Fibroblast of mammary gland (primary cell): ENCODE measurements at regions not wholly inside any gene's neighbourhood (a gene's known extent, or its start where the extent isn't known, plus 50 kb on each side); places are given as distances from the start of the nearest gene placed in this dataset.

Experiments
- DNase-seq: peaks from one replicate; pipeline ENCODE4 v3.0.0-alpha.2; 2010; ENCODE audit warnings: low read depth
- H3K4me3 ChIP-seq: 2 replicates; pipeline ENCODE4 v1.5.1; 2011; ENCODE audit warnings: low read depth, mild to moderate bottlenecking, low read length, moderate library complexity; ENCODE audit not compliant: control insufficient read depth
- CTCF ChIP-seq: conservative IDR thresholded peaks from 2 replicates; pipeline ENCODE4 v1.5.1; 2011; ENCODE audit warnings: low read depth, low read length, inconsistent platforms; ENCODE audit not compliant: control insufficient read depth, insufficient read depth

GRCh38 chr21:24308183-24308582, 1299.1 kb downstream of the MRPL39 start:
- H3K4me3 ChIP-seq, result no peak overlapping the region
- no peak for DNase-seq
- no peak for TF ChIP-seq CTCF

- H3K4me3 ChIP-seq, result no peak overlapping the region
- TF ChIP-seq CTCF, result no peak
- DNase-seq, result no peak
Measured at GRCh38 chr21:24302400-24302799, 1304.9 kb downstream of the MRPL39 start.

- TF ChIP-seq CTCF, result no peak
- H3K4me3 ChIP-seq, result no peak overlapping the region
- DNase-seq, result no peak
Measured at GRCh38 chr21:24298040-24298439, 1309.2 kb downstream of the MRPL39 start.

GRCh38 chr21:24294171-24294570, 1313.1 kb downstream of the MRPL39 start:
- DNase-seq, result no peak
- H3K4me3 ChIP-seq, result no peak overlapping the region
- no peak for TF ChIP-seq CTCF

GRCh38 chr21:24290151-24290833, 1317.0 kb downstream of the MRPL39 start:
- no peak overlapping the region for H3K4me3 ChIP-seq
- no peak for TF ChIP-seq CTCF
- no peak for DNase-seq

GRCh38 chr21:24289539-24289938, 1317.7 kb downstream of the MRPL39 start:
- H3K4me3 ChIP-seq, result no peak overlapping the region
- TF ChIP-seq CTCF, result no peak
- no peak for DNase-seq

- TF ChIP-seq CTCF, result no peak
- no peak overlapping the region for H3K4me3 ChIP-seq
- no peak for DNase-seq
Measured at GRCh38 chr21:24280596-24280995, 1326.7 kb downstream of the MRPL39 start.
